GM23338 (cell line): ENCODE measurements at regions not wholly inside any gene's neighbourhood (a gene's known extent, or its start where the extent isn't known, plus 50 kb on each side); places are given as distances from the start of the nearest gene placed in this dataset.

Experiments used
- ATAC-seq: fragments of 200-7000 bp; cut with Tn5 transposase; 3 replicates; pipeline ENCODE4 v1.9.1; 2020
- DNase-seq: peaks from one replicate; pipeline ENCODE4 v3.0.0-alpha.2; 2015; ENCODE audit warnings: low spot score
- H2AFZ ChIP-seq: fragments of 200-600 bp; sonication (generic); 2 replicates; pipeline ENCODE4 v1.8.0; 2016; ENCODE audit warnings: antibody characterized with exemption, mild to moderate bottlenecking, moderate library complexity
- H3F3A ChIP-seq: fragments of 200-600 bp; sonication (generic); replicated peaks from 2 replicates; pipeline ENCODE4 v1.8.0; 2017; ENCODE audit warnings: antibody characterized with exemption, mixed run types, low read depth
- H3K27ac ChIP-seq: fragments of 200-600 bp; sonication (generic); 2 replicates; pipeline ENCODE4 v1.6.1; 2016; ENCODE audit warnings: low read depth
- H3K27me3 ChIP-seq: fragments of 200-600 bp; sonication (generic); 2 replicates; pipeline ENCODE4 v1.8.0; 2016; ENCODE audit warnings: mild to moderate bottlenecking, mixed run types, moderate library complexity; ENCODE audit not compliant: insufficient read depth
- H3K36me3 ChIP-seq: fragments of 200-600 bp; sonication (generic); 2 replicates; pipeline ENCODE4 v1.8.0; 2016; ENCODE audit warnings: mild to moderate bottlenecking; ENCODE audit not compliant: insufficient read depth
- H3K4me1 ChIP-seq: fragments of 200-600 bp; sonication (generic); 2 replicates; pipeline ENCODE4 v1.8.0; 2016; ENCODE audit warnings: mild to moderate bottlenecking, moderate library complexity; ENCODE audit not compliant: insufficient read depth
- H3K4me2 ChIP-seq: fragments of 200-600 bp; sonication (generic); 2 replicates; pipeline ENCODE4 v1.7.1; 2017; ENCODE audit warnings: mixed run types
- H3K4me3 ChIP-seq: fragments of 200-600 bp; sonication (generic); 2 replicates; pipeline ENCODE4 v1.6.1; 2016; ENCODE audit warnings: mixed run types
- H3K79me2 ChIP-seq: fragments of 200-600 bp; sonication (generic); replicated peaks from 2 replicates; pipeline ENCODE4 v1.8.0; 2017; ENCODE audit warnings: mild to moderate bottlenecking; ENCODE audit not compliant: insufficient read depth
- H3K9me2 ChIP-seq: fragments of 200-600 bp; sonication (generic); 2 replicates; pipeline ENCODE4 v1.8.0; 2017; ENCODE audit not compliant: insufficient read depth
- H4K20me1 ChIP-seq: fragments of 200-600 bp; sonication (generic); replicated peaks from 2 replicates; pipeline ENCODE4 v1.8.0; 2017; ENCODE audit warnings: mild to moderate bottlenecking; ENCODE audit not compliant: insufficient read depth
- H3K27ac Mint-ChIP-seq: 2 replicates; pipeline ENCODE4 v1.8.0; 2020; ENCODE audit warnings: inconsistent platforms, mild to moderate bottlenecking, moderate library complexity, mixed read lengths
- H3K27me3 Mint-ChIP-seq: 3 replicates; pipeline ENCODE4 v1.8.0; 2022; ENCODE audit warnings: low read depth, mild to moderate bottlenecking, moderate library complexity, mixed read lengths, inconsistent platforms; ENCODE audit not compliant: insufficient read depth, poor library complexity
- H3K36me3 Mint-ChIP-seq: 3 replicates; pipeline ENCODE4 v1.8.0; 2021; ENCODE audit warnings: low read depth, mild to moderate bottlenecking, inconsistent platforms, moderate library complexity, mixed read lengths
- H3K4me1 Mint-ChIP-seq: 3 replicates; pipeline ENCODE4 v1.8.0; 2020; ENCODE audit warnings: mild to moderate bottlenecking, inconsistent platforms, mixed read lengths
- H3K4me3 Mint-ChIP-seq: 3 replicates; pipeline ENCODE4 v1.8.0; 2021; ENCODE audit warnings: moderate library complexity, mild to moderate bottlenecking, inconsistent platforms, mixed read lengths
- H3K9me3 Mint-ChIP-seq: 3 replicates; pipeline ENCODE4 v1.8.0; 2020; ENCODE audit warnings: moderate library complexity, mild to moderate bottlenecking, inconsistent platforms, mixed read lengths
- CREB1 ChIP-seq: fragments of 250-450 bp; sonication (Bioruptor Pico); IDR thresholded peaks from 2 replicates; pipeline ENCODE4 v1.5.0; 2020; ENCODE audit warnings: low read depth, mild to moderate bottlenecking, moderate library complexity
- EZH2 ChIP-seq: fragments of 200-600 bp; sonication (generic); IDR thresholded peaks from one replicate; pipeline ENCODE4 v1.8.0; 2017; ENCODE audit warnings: antibody characterized with exemption, mild to moderate bottlenecking, low read depth; ENCODE audit not compliant: unreplicated experiment
- EZH2phosphoT487 ChIP-seq: fragments of 200-600 bp; sonication (generic); IDR thresholded peaks from one replicate; pipeline ENCODE4 v1.8.1; 2018; ENCODE audit warnings: antibody characterized with exemption; ENCODE audit not compliant: unreplicated experiment
- JUNB ChIP-seq: IDR thresholded peaks from one replicate; pipeline ENCODE4 v1.6.1; 2016; ENCODE audit warnings: antibody characterized with exemption; ENCODE audit not compliant: unreplicated experiment
- NANOG ChIP-seq: IDR thresholded peaks from 2 replicates; pipeline ENCODE4 v1.6.1; 2016; ENCODE audit warnings: antibody characterized with exemption, borderline replicate concordance
- POLR2AphosphoS5 ChIP-seq: IDR thresholded peaks from 2 replicates; pipeline ENCODE4 v1.6.1; 2016; ENCODE audit warnings: antibody characterized with exemption, low read depth
- STAT1 ChIP-seq: IDR thresholded peaks from one replicate; pipeline ENCODE4 v1.6.1; 2016; ENCODE audit warnings: antibody characterized with exemption; ENCODE audit not compliant: unreplicated experiment
- ZNF331 ChIP-seq: fragments of 250-450 bp; sonication (Bioruptor Pico); IDR thresholded peaks from 2 replicates; pipeline ENCODE4 v1.5.0; 2020; ENCODE audit warnings: low read depth, mild to moderate bottlenecking, moderate library complexity
- TF ChIP-seq, protein P1 (sequence below): fragments of 250-450 bp; sonication (Bioruptor Pico); IDR thresholded peaks from 2 replicates; pipeline ENCODE4 v1.5.0; 2020; ENCODE audit warnings: mild to moderate bottlenecking, moderate library complexity
- TF ChIP-seq, protein P2 (sequence below): IDR thresholded peaks from 2 replicates; pipeline ENCODE4 v1.6.1; 2016; ENCODE audit warnings: antibody characterized with exemption

DNA sequence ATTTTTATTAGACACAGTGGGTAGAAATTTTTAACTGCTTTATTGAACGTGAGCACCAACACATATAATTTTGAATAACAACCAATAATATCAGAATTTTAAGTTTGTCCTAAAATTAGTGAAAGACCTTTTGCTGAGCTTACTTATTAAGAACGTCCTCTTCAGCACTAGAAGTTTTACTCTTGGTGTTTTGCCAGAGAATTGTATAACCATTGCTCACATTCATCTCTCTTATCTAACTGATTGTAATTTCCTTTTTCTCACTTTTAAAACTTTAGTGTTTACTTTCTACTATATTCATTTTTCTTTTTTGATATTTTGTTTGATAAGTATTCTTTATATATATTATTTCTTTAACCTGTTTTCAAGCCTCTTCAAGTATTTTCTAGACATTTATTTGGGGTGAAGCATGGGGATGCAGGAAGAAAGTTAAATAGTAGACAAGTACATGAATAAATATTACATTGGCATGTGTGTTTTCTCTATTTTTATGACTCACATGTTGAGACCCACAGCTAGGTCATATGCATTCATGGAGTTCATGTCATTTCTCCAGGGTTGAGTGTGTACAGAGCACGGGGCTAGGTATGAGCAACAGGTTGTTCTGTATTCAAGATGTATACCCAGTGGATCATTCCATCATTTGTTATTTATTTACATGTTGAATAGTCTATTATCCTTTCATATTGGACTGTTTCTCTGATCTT lies 90.6 kb downstream of the ATP6V1G3 start:
- Histone ChIP-seq H3K4me1 (no peaks in the 10 kb centered on the region), H3K9me2 (no peaks in the 10 kb centered on the region), H2AFZ (no peak overlapping the region), H3K27ac (no peak overlapping the region), H3F3A (no peaks in the 10 kb centered on the region), H3K4me2 (no peak overlapping the region), H4K20me1 (no peaks in the 10 kb centered on the region), H3K36me3 (no peaks in the 10 kb centered on the region), H3K27me3 (no peaks in the 10 kb centered on the region), H3K79me2 (no peaks in the 10 kb centered on the region), H3K4me3 (no peak overlapping the region)
- Mint-ChIP-seq H3K36me3 (no peaks in the 10 kb centered on the region), H3K27ac (no peak overlapping the region), H3K27me3 (no peaks in the 10 kb centered on the region), H3K4me3 (no peak overlapping the region), H3K9me3 (no peaks in the 10 kb centered on the region), H3K4me1 (no peaks in the 10 kb centered on the region)
- TF ChIP-seq CREB1 (no peak), NANOG (no peak), STAT1 (no peak), JUNB (no peak), ZNF331 (CRISPR knock-in tag) (no peak), EZH2phosphoT487 (no peak), EZH2 (no peak), POLR2AphosphoS5 (no peak)
- TF ChIP-seq, protein P1, sequence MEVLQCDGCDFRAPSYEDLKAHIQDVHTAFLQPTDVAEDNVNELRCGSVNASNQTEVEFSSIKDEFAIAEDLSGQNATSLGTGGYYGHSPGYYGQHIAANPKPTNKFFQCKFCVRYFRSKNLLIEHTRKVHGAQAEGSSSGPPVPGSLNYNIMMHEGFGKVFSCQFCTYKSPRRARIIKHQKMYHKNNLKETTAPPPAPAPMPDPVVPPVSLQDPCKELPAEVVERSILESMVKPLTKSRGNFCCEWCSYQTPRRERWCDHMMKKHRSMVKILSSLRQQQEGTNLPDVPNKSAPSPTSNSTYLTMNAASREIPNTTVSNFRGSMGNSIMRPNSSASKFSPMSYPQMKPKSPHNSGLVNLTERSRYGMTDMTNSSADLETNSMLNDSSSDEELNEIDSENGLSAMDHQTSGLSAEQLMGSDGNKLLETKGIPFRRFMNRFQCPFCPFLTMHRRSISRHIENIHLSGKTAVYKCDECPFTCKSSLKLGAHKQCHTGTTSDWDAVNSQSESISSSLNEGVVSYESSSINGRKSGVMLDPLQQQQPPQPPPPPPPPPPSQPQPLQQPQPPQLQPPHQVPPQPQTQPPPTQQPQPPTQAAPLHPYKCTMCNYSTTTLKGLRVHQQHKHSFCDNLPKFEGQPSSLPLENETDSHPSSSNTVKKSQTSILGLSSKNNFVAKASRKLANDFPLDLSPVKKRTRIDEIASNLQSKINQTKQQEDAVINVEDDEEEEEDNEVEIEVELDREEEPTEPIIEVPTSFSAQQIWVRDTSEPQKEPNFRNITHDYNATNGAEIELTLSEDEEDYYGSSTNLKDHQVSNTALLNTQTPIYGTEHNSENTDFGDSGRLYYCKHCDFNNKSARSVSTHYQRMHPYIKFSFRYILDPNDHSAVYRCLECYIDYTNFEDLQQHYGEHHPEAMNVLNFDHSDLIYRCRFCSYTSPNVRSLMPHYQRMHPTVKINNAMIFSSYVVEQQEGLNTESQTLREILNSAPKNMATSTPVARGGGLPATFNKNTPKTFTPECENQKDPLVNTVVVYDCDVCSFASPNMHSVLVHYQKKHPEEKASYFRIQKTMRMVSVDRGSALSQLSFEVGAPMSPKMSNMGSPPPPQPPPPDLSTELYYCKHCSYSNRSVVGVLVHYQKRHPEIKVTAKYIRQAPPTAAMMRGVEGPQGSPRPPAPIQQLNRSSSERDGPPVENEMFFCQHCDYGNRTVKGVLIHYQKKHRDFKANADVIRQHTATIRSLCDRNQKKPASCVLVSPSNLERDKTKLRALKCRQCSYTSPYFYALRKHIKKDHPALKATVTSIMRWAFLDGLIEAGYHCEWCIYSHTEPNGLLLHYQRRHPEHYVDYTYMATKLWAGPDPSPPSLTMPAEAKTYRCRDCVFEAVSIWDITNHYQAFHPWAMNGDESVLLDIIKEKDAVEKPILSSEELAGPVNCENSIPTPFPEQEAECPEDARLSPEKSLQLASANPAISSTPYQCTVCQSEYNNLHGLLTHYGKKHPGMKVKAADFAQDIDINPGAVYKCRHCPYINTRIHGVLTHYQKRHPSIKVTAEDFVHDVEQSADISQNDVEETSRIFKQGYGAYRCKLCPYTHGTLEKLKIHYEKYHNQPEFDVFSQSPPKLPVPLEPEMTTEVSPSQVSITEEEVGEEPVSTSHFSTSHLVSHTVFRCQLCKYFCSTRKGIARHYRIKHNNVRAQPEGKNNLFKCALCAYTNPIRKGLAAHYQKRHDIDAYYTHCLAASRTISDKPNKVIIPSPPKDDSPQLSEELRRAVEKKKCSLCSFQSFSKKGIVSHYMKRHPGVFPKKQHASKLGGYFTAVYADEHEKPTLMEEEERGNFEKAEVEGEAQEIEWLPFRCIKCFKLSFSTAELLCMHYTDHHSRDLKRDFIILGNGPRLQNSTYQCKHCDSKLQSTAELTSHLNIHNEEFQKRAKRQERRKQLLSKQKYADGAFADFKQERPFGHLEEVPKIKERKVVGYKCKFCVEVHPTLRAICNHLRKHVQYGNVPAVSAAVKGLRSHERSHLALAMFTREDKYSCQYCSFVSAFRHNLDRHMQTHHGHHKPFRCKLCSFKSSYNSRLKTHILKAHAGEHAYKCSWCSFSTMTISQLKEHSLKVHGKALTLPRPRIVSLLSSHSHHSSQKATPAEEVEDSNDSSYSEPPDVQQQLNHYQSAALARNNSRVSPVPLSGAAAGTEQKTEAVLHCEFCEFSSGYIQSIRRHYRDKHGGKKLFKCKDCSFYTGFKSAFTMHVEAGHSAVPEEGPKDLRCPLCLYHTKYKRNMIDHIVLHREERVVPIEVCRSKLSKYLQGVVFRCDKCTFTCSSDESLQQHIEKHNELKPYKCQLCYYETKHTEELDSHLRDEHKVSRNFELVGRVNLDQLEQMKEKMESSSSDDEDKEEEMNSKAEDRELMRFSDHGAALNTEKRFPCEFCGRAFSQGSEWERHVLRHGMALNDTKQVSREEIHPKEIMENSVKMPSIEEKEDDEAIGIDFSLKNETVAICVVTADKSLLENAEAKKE = no peak
- TF ChIP-seq, protein P2, sequence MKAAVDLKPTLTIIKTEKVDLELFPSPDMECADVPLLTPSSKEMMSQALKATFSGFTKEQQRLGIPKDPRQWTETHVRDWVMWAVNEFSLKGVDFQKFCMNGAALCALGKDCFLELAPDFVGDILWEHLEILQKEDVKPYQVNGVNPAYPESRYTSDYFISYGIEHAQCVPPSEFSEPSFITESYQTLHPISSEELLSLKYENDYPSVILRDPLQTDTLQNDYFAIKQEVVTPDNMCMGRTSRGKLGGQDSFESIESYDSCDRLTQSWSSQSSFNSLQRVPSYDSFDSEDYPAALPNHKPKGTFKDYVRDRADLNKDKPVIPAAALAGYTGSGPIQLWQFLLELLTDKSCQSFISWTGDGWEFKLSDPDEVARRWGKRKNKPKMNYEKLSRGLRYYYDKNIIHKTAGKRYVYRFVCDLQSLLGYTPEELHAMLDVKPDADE = no peak
- DNase-seq (no peak), ATAC-seq (no peak)
